ENCODE measurements at regions not wholly inside any gene's neighbourhood (a gene's known extent, or its start where the extent isn't known, plus 50 kb on each side); places are given as distances from the start of the nearest gene placed in this dataset.

GRCh38 chr3:194806991-194807630 is 121.4 kb downstream of the FAM43A start:
- no peak overlapping the region for H2AFZ ChIP-seq (ENCODE audit: low read depth)
- TF ChIP-seq SMC3 (IDR thresholded peaks at IDR 0.05; ENCODE audit: low read depth, low read length) (no peak), EZH2phosphoT487 (IDR thresholded peaks at IDR 0.05; ENCODE audit: borderline replicate concordance, low read depth) (no peak), ZBTB33 (IDR thresholded peaks at IDR 0.05; ENCODE audit: borderline replicate concordance, low read depth) (no peak), USF1 (IDR thresholded peaks at IDR 0.05; ENCODE audit: borderline replicate concordance, low read depth) (no peak), MXI1 (IDR thresholded peaks at IDR 0.05; ENCODE audit: low read depth, low read length) (no peak), USF2 (IDR thresholded peaks at IDR 0.05; ENCODE audit: borderline replicate concordance, low read depth, low read length) (no peak), GABPA (IDR thresholded peaks at IDR 0.05; ENCODE audit: low read depth) (no peak), GATA2 (CRISPR knock-in tag; IDR thresholded peaks at IDR 0.05) (no peak), MEF2A (IDR thresholded peaks at IDR 0.05; ENCODE audit: borderline replicate concordance, low read depth) (no peak), FOXM1 (IDR thresholded peaks at IDR 0.05; ENCODE audit: low read depth) (no peak), REST (IDR thresholded peaks at IDR 0.05; ENCODE audit: low read depth, low read length) (no peak), IRF3 (IDR thresholded peaks at IDR 0.05; ENCODE audit: low read depth, low read length) (no peak), POLR2AphosphoS5 (IDR thresholded peaks at IDR 0.05; ENCODE audit: low read depth, low read length) (no peak)
- no peaks in the 10 kb centered on the region for H3F3A ChIP-seq (replicated peaks; ENCODE audit: insufficient read depth)
- H3K9ac ChIP-seq: no peak overlapping the region
- H3K4me3 ChIP-seq (ENCODE audit: low read depth in 2 of 2, low read length in 1 of 2): no peak overlapping the region
- H4K20me1 ChIP-seq (ENCODE audit: insufficient read depth): no peaks in the 10 kb centered on the region
- no peaks in the 10 kb centered on the region for H3K9me3 ChIP-seq
- H3K4me1 ChIP-seq (ENCODE audit: control insufficient read depth in 1 of 2, insufficient read depth in 2 of 2, low read depth in 1 of 2, low read length in 1 of 2): peaks cover 0 to 19% of the 10 kb centered on the region in 2 experiments; a peak in 2 of 4 replicates
- H3K4me2 ChIP-seq: no peak overlapping the region
- DNase-seq: no peak
- H3K27me3 ChIP-seq (ENCODE audit: insufficient read depth): no peaks in the 10 kb centered on the region; the same call in 1 of the 2 replicates
- no peaks in the 10 kb centered on the region for H3K9me2 ChIP-seq
- 47% methylated on average over 9 of the region's 10 CpGs for WGBS (ENCODE audit: low lambda C conversion rate)
- ChIA-PET POLR2A (no interaction called here), CTCF (no interaction called here)
- no peaks in the 10 kb centered on the region for H3K36me3 ChIP-seq (replicated peaks in 1 of 2; ENCODE audit: control insufficient read depth in 1 of 2, insufficient read depth in 2 of 2, low read length in 1 of 2)
- H3K27ac ChIP-seq (ENCODE audit: low read depth in 2 of 2, low read length in 1 of 2): no peak overlapping the region
- H3K79me2 ChIP-seq (ENCODE audit: insufficient read depth): no peaks in the 10 kb centered on the region
